ENCODE measurements at regions not wholly inside any gene's neighbourhood (a gene's known extent, or its start where the extent isn't known, plus 50 kb on each side); places are given as distances from the start of the nearest gene placed in this dataset.

- TF ChIP-seq SP1 (IDR thresholded peaks at IDR 0.05) (no peak), TARDBP (IDR thresholded peaks at IDR 0.05) (no peak), ELF4 (IDR thresholded peaks at IDR 0.05) (no peak), SUZ12 (IDR thresholded peaks at IDR 0.05) (no peak), ZNF384 (IDR thresholded peaks at IDR 0.05) (no peak)
- TF ChIP-seq, protein P1, sequence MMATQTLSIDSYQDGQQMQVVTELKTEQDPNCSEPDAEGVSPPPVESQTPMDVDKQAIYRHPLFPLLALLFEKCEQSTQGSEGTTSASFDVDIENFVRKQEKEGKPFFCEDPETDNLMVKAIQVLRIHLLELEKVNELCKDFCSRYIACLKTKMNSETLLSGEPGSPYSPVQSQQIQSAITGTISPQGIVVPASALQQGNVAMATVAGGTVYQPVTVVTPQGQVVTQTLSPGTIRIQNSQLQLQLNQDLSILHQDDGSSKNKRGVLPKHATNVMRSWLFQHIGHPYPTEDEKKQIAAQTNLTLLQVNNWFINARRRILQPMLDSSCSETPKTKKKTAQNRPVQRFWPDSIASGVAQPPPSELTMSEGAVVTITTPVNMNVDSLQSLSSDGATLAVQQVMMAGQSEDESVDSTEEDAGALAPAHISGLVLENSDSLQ (IDR thresholded peaks at IDR 0.05): no peak
- ChIA-PET CTCF (no interaction called here), POLR2A (no interaction called here)
- DNase-seq (ENCODE audit: extremely low spot score): no peak
Measured at GRCh38 chr9:78557540-78557939, 260.6 kb downstream of the PSAT1 start.

DNA sequence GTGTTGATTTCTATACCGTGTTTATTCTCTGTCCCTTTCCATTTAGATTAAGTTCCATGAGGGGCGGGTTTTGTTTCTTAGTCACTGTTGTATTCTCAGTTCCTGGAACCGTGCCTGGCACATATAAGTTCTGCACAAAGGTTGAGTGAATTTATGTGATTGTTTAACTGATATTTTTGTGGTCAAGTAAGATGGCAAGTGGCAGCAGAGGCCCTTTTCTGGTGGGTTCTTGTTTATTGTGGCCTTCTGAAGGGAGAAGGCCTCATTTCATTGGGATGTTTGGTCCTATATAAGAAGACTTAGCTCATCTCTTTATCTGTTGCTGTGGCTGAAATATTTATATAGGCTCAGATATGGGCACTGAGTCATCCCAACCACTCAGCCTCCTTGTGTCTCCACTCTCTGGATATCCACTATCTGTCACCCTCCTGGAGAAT, 262.5 kb downstream of the PSAT1 start:
- DNase-seq (ENCODE audit: extremely low spot score): no peak
- ChIA-PET POLR2A (no interaction called here), CTCF (no interaction called here)
- TF ChIP-seq FOXK2 (IDR thresholded peaks at IDR 0.05): no peak
- no peak for TF ChIP-seq BHLHE40 (IDR thresholded peaks at IDR 0.05; ENCODE audit: borderline replicate concordance)
- no peak for TF ChIP-seq FOXM1 (IDR thresholded peaks at IDR 0.05; ENCODE audit: borderline replicate concordance)
- TF ChIP-seq HDGF (IDR thresholded peaks at IDR 0.05; ENCODE audit: borderline replicate concordance): no peak
- no peak for TF ChIP-seq ARNT (IDR thresholded peaks at IDR 0.05)
- TF ChIP-seq, protein P1 (IDR thresholded peaks at IDR 0.05): no peak
- TF ChIP-seq ZNF384 (IDR thresholded peaks at IDR 0.05): no peak
- no peak for TF ChIP-seq SP1 (IDR thresholded peaks at IDR 0.05)
- TF ChIP-seq FOXA1 (IDR thresholded peaks at IDR 0.05): no peak
- no peak for TF ChIP-seq L3MBTL2 (conservative IDR thresholded peaks at IDR 0.05)
- TF ChIP-seq LEF1 (IDR thresholded peaks at IDR 0.05; ENCODE audit: borderline replicate concordance): no peak
- no peak for TF ChIP-seq ELF4 (IDR thresholded peaks at IDR 0.05)
- no peak for TF ChIP-seq TARDBP (IDR thresholded peaks at IDR 0.05)
- no peak for TF ChIP-seq SUZ12 (IDR thresholded peaks at IDR 0.05)

- ChIA-PET POLR2A (no interaction called here), CTCF (no interaction called here)
- no peak for TF ChIP-seq ARNT (IDR thresholded peaks at IDR 0.05)
- DNase-seq (ENCODE audit: extremely low spot score): no peak
Measured at GRCh38 chr9:78562021-78562420, 265.1 kb downstream of the PSAT1 start.

GRCh38 chr9:78563269-78563668, 266.3 kb downstream of the PSAT1 start:
- POLR2A ChIA-PET: no interaction called here
- no peak for DNase-seq (ENCODE audit: extremely low spot score)
- CTCF ChIA-PET: no interaction called here
- TF ChIP-seq ZNF384 (IDR thresholded peaks at IDR 0.05) (no peak), NFRKB (IDR thresholded peaks at IDR 0.05) (no peak), ARNT (IDR thresholded peaks at IDR 0.05) (no peak), HDGF (IDR thresholded peaks at IDR 0.05; ENCODE audit: borderline replicate concordance) (no peak), SP1 (IDR thresholded peaks at IDR 0.05) (no peak), FOXK2 (IDR thresholded peaks at IDR 0.05) (no peak), ELF4 (IDR thresholded peaks at IDR 0.05) (no peak), SUZ12 (IDR thresholded peaks at IDR 0.05) (no peak), BHLHE40 (IDR thresholded peaks at IDR 0.05; ENCODE audit: borderline replicate concordance) (no peak), TARDBP (IDR thresholded peaks at IDR 0.05) (no peak), FOXA1 (IDR thresholded peaks at IDR 0.05) (no peak), L3MBTL2 (conservative IDR thresholded peaks at IDR 0.05) (no peak), FOXM1 (IDR thresholded peaks at IDR 0.05; ENCODE audit: borderline replicate concordance) (no peak), CTBP1 (IDR thresholded peaks at IDR 0.05; ENCODE audit: borderline replicate concordance) (no peak), LEF1 (IDR thresholded peaks at IDR 0.05; ENCODE audit: borderline replicate concordance) (no peak)
- TF ChIP-seq, protein P1 (IDR thresholded peaks at IDR 0.05): no peak

DNA sequence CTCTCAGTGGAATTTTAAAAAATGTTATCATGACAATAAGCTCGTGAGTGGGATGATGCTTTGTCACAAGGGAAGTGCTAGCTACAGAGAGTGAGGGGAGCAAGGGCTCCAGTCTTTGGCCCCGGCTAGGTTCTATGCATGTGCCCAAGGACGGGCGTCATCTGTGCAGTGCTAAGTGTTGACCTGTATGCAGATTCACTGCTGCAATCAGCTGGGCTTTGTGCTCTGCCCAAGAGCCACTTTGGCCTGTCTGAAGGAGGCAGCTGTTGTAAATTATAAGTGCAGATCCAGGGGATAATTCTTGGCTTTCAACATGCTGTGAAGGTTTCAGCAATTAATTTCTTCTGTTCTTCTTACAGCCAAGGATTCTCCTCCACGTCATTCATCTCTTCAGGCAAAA, 268.6 kb downstream of the PSAT1 start:
- CTCF ChIA-PET: no interaction called here
- DNase-seq (ENCODE audit: extremely low spot score): no peak
- no peak for TF ChIP-seq ZNF384 (IDR thresholded peaks at IDR 0.05)
- no peak for TF ChIP-seq FOXM1 (IDR thresholded peaks at IDR 0.05; ENCODE audit: borderline replicate concordance)
- no peak for TF ChIP-seq HDGF (IDR thresholded peaks at IDR 0.05; ENCODE audit: borderline replicate concordance)
- TF ChIP-seq CTBP1 (IDR thresholded peaks at IDR 0.05; ENCODE audit: borderline replicate concordance): no peak
- TF ChIP-seq SP1 (IDR thresholded peaks at IDR 0.05): no peak
- TF ChIP-seq TARDBP (IDR thresholded peaks at IDR 0.05): no peak
- no peak for TF ChIP-seq FOXK2 (IDR thresholded peaks at IDR 0.05)
- TF ChIP-seq L3MBTL2 (conservative IDR thresholded peaks at IDR 0.05): no peak
- TF ChIP-seq, protein P1 (IDR thresholded peaks at IDR 0.05): no peak
- no peak for TF ChIP-seq ARNT (IDR thresholded peaks at IDR 0.05)
- TF ChIP-seq SUZ12 (IDR thresholded peaks at IDR 0.05): no peak
- no peak for TF ChIP-seq FOXA1 (IDR thresholded peaks at IDR 0.05)
- POLR2A ChIA-PET: no interaction called here

GRCh38 chr9:78566521-78566920, 269.6 kb downstream of the PSAT1 start:
- DNase-seq (ENCODE audit: extremely low spot score): no peak
- ChIA-PET POLR2A (no interaction called here), CTCF (no interaction called here)
- TF ChIP-seq LEF1 (IDR thresholded peaks at IDR 0.05; ENCODE audit: borderline replicate concordance) (no peak), TARDBP (IDR thresholded peaks at IDR 0.05) (no peak), HDGF (IDR thresholded peaks at IDR 0.05; ENCODE audit: borderline replicate concordance) (no peak), BHLHE40 (IDR thresholded peaks at IDR 0.05; ENCODE audit: borderline replicate concordance) (no peak), ARNT (IDR thresholded peaks at IDR 0.05) (no peak), CTBP1 (IDR thresholded peaks at IDR 0.05; ENCODE audit: borderline replicate concordance) (no peak), NFRKB (IDR thresholded peaks at IDR 0.05) (no peak), SP1 (IDR thresholded peaks at IDR 0.05) (no peak), SUZ12 (IDR thresholded peaks at IDR 0.05) (no peak), ELF4 (IDR thresholded peaks at IDR 0.05) (no peak), FOXK2 (IDR thresholded peaks at IDR 0.05) (no peak), FOXA1 (IDR thresholded peaks at IDR 0.05) (no peak), FOXM1 (IDR thresholded peaks at IDR 0.05; ENCODE audit: borderline replicate concordance) (no peak), L3MBTL2 (conservative IDR thresholded peaks at IDR 0.05) (no peak), ZNF384 (IDR thresholded peaks at IDR 0.05) (no peak)
- TF ChIP-seq, protein P1 (IDR thresholded peaks at IDR 0.05): no peak
